ENCODE measurements at regions not wholly inside any gene's neighbourhood (a gene's known extent, or its start where the extent isn't known, plus 50 kb on each side); places are given as distances from the start of the nearest gene placed in this dataset.

DNA sequence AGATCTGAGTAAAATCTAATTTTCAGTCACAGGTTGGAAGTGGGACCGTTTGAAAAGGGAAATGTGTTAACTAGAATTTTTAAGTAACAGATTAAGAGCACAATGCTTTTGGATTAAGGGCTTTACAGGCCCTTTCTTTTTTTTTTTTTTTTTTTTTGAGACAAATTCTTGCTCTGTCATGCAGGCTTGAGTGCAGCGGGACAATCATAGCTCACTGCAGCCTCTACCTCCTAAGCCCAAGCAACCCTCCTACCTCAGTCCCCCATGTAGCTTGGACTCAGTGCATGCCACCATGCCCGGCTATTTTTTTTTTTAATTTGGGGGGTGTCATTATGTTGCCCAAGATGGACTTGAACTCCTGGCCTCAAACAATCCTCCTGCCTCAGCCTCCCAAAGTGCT, 363.7 kb downstream of the LIG4 start:
- DNase-seq (ENCODE audit: low read depth, low spot score) = no peak
- Mint-ChIP-seq H3K4me1 (no peaks in the 10 kb centered on the region), H3K27me3 (ENCODE audit: low read depth) (no peaks in the 10 kb centered on the region), H3K4me3 (no peak overlapping the region), H3K9me3 (no peaks in the 10 kb centered on the region), H3K36me3 (ENCODE audit: low read depth) (no peaks in the 10 kb centered on the region), H3K27ac (ENCODE audit: unreplicated experiment) (no peak overlapping the region)
- TF ChIP-seq, protein P1, sequence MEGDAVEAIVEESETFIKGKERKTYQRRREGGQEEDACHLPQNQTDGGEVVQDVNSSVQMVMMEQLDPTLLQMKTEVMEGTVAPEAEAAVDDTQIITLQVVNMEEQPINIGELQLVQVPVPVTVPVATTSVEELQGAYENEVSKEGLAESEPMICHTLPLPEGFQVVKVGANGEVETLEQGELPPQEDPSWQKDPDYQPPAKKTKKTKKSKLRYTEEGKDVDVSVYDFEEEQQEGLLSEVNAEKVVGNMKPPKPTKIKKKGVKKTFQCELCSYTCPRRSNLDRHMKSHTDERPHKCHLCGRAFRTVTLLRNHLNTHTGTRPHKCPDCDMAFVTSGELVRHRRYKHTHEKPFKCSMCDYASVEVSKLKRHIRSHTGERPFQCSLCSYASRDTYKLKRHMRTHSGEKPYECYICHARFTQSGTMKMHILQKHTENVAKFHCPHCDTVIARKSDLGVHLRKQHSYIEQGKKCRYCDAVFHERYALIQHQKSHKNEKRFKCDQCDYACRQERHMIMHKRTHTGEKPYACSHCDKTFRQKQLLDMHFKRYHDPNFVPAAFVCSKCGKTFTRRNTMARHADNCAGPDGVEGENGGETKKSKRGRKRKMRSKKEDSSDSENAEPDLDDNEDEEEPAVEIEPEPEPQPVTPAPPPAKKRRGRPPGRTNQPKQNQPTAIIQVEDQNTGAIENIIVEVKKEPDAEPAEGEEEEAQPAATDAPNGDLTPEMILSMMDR (conservative IDR thresholded peaks at IDR 0.05) = no peak

DNA sequence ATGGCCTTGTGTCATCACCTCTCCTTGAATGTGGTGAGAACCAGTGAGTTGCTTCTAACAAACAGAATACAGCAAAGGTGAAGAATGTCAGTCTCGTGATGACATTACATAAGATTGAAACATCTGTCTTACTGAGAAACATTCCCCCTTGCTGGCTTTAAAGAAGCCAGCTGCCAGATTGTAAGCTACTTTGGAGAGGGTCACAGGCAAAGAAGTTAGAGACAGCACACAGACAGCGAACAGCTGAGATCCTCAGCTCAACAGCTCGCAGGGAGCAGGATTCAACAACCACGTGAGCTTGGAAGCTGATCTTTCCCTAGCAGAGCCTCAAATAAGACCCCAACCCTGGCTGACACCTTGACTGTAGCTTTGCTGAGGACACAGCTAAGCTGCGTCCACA, 367.9 kb downstream of the LIG4 start:
- Mint-ChIP-seq H3K27ac (ENCODE audit: unreplicated experiment) (no peak overlapping the region), H3K4me3 (no peak overlapping the region), H3K27me3 (ENCODE audit: low read depth) (no peaks in the 10 kb centered on the region), H3K9me3 (no peaks in the 10 kb centered on the region), H3K4me1 (no peaks in the 10 kb centered on the region), H3K36me3 (ENCODE audit: low read depth) (no peaks in the 10 kb centered on the region)
- no peak for DNase-seq (ENCODE audit: low read depth, low spot score)
- TF ChIP-seq, protein P1 (conservative IDR thresholded peaks at IDR 0.05) = no peak

DNA sequence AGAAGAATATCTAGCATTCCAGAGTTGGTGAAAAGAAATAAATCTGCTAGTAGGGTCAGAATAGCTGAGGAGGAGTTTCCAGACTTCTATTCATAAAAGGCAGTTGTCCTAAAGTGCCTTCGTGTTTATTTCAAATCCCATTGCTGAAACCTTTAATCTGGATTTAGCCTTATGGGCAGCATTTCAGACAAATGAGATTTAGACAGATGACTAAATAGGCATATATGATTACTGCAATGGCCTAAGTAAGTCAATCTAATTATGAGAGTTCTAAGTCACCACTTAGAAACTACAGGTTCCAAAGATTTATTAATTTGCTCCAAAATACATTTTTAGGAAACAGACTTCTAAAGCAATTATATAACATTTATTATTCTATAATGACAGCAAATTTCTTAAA, 368.7 kb downstream of the LIG4 start:
- no peak overlapping the region for H3K27ac Mint-ChIP-seq (ENCODE audit: unreplicated experiment)
- no peaks in the 10 kb centered on the region for H3K9me3 Mint-ChIP-seq
- no peaks in the 10 kb centered on the region for H3K36me3 Mint-ChIP-seq (ENCODE audit: low read depth)
- no peaks in the 10 kb centered on the region for H3K4me1 Mint-ChIP-seq
- no peaks in the 10 kb centered on the region for H3K27me3 Mint-ChIP-seq (ENCODE audit: low read depth)
- DNase-seq (ENCODE audit: low read depth, low spot score) = no peak
- TF ChIP-seq, protein P1 (conservative IDR thresholded peaks at IDR 0.05) = no peak
- H3K4me3 Mint-ChIP-seq = no peak overlapping the region

DNA sequence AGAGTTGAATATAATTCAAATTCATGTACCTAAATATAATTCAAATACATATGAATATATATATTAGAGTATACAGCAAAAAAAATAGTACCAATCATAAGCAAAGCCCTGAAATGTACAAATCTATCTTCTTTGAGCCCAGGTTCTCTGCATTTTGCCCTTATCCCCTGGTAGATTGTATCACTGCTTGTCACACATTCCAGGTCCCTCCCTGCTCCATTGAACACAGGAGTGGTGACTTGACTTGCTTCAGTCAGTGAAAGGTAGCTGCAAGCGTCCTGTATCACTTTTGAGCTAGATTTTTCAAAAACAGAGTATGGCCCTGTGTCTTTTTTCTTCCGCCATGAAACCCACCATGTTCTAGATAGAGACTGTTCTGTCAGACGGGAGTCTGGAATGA, 369.4 kb downstream of the LIG4 start:
- Mint-ChIP-seq H3K36me3 (ENCODE audit: low read depth) (no peaks in the 10 kb centered on the region), H3K9me3 (no peaks in the 10 kb centered on the region), H3K4me3 (no peak overlapping the region), H3K27me3 (ENCODE audit: low read depth) (no peaks in the 10 kb centered on the region), H3K27ac (ENCODE audit: unreplicated experiment) (no peak overlapping the region), H3K4me1 (no peaks in the 10 kb centered on the region)
- TF ChIP-seq, protein P1 (conservative IDR thresholded peaks at IDR 0.05) = no peak
- DNase-seq (ENCODE audit: low read depth, low spot score) = no peak

DNA sequence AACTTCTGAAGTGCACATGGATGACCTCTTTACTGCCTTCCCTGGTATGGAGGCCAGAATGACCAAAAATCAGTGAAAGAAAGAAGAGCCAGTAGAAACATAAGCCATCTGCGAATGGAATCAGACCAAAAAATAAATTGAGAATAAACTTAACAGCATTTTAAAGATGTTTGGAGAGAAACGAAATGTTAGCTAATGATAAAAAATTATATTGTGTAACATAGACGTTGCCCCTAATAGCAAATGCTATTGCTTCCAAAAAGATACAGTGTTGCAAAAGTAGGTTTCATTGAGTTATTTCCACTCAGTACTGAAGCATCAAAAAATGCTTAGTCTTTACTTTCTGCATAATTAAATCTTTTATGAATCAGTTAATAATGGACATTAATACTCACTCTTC, 371.7 kb downstream of the LIG4 start:
- TF ChIP-seq, protein P1 (conservative IDR thresholded peaks at IDR 0.05) = no peak
- no peaks in the 10 kb centered on the region for H3K9me3 Mint-ChIP-seq
- H3K27me3 Mint-ChIP-seq (ENCODE audit: low read depth) = no peaks in the 10 kb centered on the region
- H3K36me3 Mint-ChIP-seq (ENCODE audit: low read depth) = no peaks in the 10 kb centered on the region
- no peak for DNase-seq (ENCODE audit: low read depth, low spot score)
- H3K4me3 Mint-ChIP-seq = no peak overlapping the region
- H3K4me1 Mint-ChIP-seq = peaks cover 6% of the 10 kb centered on the region
- no peak overlapping the region for H3K27ac Mint-ChIP-seq (ENCODE audit: unreplicated experiment)

DNA sequence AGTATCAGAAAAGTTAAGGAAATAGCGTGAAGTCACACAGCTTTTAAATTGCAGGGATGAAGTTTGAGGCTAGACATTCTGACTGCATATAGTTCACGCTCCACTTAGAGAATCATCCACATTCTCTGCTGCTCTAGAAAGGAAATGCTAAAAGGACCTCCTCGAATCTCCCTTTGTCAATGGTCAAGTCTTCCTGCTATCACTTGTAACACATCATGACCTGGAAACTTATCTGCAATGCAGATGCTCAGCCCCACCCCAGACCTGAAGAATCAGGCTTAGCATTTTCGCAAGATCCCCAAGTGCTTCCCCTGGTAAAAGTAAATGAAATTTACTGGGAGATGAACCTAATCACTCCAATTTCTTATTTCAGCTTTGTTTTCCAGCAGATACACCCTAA, 372.1 kb downstream of the LIG4 start:
- H3K36me3 Mint-ChIP-seq (ENCODE audit: low read depth) = no peaks in the 10 kb centered on the region
- H3K27me3 Mint-ChIP-seq (ENCODE audit: low read depth) = no peaks in the 10 kb centered on the region
- no peak overlapping the region for H3K4me3 Mint-ChIP-seq
- no peak overlapping the region for H3K27ac Mint-ChIP-seq (ENCODE audit: unreplicated experiment)
- TF ChIP-seq, protein P1 (conservative IDR thresholded peaks at IDR 0.05) = no peak
- no peak for DNase-seq (ENCODE audit: low read depth, low spot score)
- H3K9me3 Mint-ChIP-seq = no peaks in the 10 kb centered on the region
- H3K4me1 Mint-ChIP-seq = peaks cover 6% of the 10 kb centered on the region

Data from neural crest cell (in vitro differentiated cells).